ENCODE measurements at regions not wholly inside any gene's neighbourhood (a gene's known extent, or its start where the extent isn't known, plus 50 kb on each side); places are given as distances from the start of the nearest gene placed in this dataset.

DNA sequence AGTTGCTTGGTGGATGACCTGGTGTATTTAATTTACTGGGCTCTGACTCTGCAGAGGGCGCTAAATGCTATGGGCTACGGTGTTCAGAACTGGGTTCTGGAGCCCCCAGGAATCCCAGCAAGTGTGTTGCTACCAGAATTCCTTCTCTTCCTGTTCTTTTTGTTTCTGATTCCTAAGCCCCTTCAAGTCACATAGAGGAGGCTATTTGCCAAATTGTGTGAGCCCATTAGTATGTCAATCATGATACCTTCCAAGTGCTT is 358.2 kb upstream of the SPRED2 start:
- in situ Hi-C loops (cut with HindIII; ENCODE audit: low pct_unique_long_range_greater_than_20kb, low sequenced_read_pairs), result no loop called here
- no peak overlapping the region for H3K27ac ChIP-seq (ENCODE audit: low read length)

GRCh38 chr2:65789923-65790675 is 357.7 kb upstream of the SPRED2 start:
- no peak for ATAC-seq
- TF ChIP-seq SIN3A (IDR thresholded peaks at IDR 0.05; ENCODE audit: borderline replicate concordance, insufficient read depth, low read depth, low read length), result no peak
- TF ChIP-seq, protein P1, sequence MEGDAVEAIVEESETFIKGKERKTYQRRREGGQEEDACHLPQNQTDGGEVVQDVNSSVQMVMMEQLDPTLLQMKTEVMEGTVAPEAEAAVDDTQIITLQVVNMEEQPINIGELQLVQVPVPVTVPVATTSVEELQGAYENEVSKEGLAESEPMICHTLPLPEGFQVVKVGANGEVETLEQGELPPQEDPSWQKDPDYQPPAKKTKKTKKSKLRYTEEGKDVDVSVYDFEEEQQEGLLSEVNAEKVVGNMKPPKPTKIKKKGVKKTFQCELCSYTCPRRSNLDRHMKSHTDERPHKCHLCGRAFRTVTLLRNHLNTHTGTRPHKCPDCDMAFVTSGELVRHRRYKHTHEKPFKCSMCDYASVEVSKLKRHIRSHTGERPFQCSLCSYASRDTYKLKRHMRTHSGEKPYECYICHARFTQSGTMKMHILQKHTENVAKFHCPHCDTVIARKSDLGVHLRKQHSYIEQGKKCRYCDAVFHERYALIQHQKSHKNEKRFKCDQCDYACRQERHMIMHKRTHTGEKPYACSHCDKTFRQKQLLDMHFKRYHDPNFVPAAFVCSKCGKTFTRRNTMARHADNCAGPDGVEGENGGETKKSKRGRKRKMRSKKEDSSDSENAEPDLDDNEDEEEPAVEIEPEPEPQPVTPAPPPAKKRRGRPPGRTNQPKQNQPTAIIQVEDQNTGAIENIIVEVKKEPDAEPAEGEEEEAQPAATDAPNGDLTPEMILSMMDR (IDR thresholded peaks at IDR 0.05), result no peak
- TF ChIP-seq TCF7L2 (IDR thresholded peaks at IDR 0.05; ENCODE audit: low read depth, low read length), result no peak
- no peak for TF ChIP-seq POLR2AphosphoS5 (IDR thresholded peaks at IDR 0.05; ENCODE audit: low read depth, low read length)
- TF ChIP-seq, protein P2, sequence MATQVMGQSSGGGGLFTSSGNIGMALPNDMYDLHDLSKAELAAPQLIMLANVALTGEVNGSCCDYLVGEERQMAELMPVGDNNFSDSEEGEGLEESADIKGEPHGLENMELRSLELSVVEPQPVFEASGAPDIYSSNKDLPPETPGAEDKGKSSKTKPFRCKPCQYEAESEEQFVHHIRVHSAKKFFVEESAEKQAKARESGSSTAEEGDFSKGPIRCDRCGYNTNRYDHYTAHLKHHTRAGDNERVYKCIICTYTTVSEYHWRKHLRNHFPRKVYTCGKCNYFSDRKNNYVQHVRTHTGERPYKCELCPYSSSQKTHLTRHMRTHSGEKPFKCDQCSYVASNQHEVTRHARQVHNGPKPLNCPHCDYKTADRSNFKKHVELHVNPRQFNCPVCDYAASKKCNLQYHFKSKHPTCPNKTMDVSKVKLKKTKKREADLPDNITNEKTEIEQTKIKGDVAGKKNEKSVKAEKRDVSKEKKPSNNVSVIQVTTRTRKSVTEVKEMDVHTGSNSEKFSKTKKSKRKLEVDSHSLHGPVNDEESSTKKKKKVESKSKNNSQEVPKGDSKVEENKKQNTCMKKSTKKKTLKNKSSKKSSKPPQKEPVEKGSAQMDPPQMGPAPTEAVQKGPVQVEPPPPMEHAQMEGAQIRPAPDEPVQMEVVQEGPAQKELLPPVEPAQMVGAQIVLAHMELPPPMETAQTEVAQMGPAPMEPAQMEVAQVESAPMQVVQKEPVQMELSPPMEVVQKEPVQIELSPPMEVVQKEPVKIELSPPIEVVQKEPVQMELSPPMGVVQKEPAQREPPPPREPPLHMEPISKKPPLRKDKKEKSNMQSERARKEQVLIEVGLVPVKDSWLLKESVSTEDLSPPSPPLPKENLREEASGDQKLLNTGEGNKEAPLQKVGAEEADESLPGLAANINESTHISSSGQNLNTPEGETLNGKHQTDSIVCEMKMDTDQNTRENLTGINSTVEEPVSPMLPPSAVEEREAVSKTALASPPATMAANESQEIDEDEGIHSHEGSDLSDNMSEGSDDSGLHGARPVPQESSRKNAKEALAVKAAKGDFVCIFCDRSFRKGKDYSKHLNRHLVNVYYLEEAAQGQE (IDR thresholded peaks at IDR 0.05; ENCODE audit: insufficient read depth in 1 of 2, low read depth in 2 of 2, low read length in 1 of 2), result no peak
- no peaks in the 10 kb centered on the region for H3K9me3 ChIP-seq (ENCODE audit: control insufficient read depth, insufficient read depth, low read depth, low read length)
- H3K4me1 ChIP-seq (ENCODE audit: control insufficient read depth, insufficient read depth, low read length), result no peaks in the 10 kb centered on the region
- BruUV-seq (replicated peaks), result no TSS peak
- H3K36me3 ChIP-seq (ENCODE audit: control insufficient read depth, insufficient read depth, low read length), result no peaks in the 10 kb centered on the region
- H3K4me3 ChIP-seq (ENCODE audit: low read depth in 2 of 2, low read length in 2 of 2), result no peak overlapping the region
- in situ Hi-C loops (cut with HindIII; ENCODE audit: low pct_unique_long_range_greater_than_20kb, low sequenced_read_pairs) (no loop called here), intact Hi-C loops (cut with micrococcal nuclease; ENCODE audit: unreplicated experiment) (no loop called here)
- DNase-seq (ENCODE audit: low read depth, low spot score), result no peak
- ChIA-PET CTCF (no interaction called here), POLR2A (no interaction called here)
- H3K27me3 ChIP-seq (ENCODE audit: control insufficient read depth, insufficient read depth, low read length), result no peaks in the 10 kb centered on the region
- no peak overlapping the region for H3K27ac ChIP-seq (ENCODE audit: low read length)

More for the DNA sequence above, 358.2 kb upstream of the SPRED2 start:
- no TSS peak for BruUV-seq (replicated peaks)
- Histone ChIP-seq H3K4me1 (ENCODE audit: control insufficient read depth, insufficient read depth, low read length) (no peaks in the 10 kb centered on the region), H3K9me3 (ENCODE audit: control insufficient read depth, insufficient read depth, low read depth, low read length) (no peaks in the 10 kb centered on the region), H3K27me3 (ENCODE audit: control insufficient read depth, insufficient read depth, low read length) (no peaks in the 10 kb centered on the region), H3K36me3 (ENCODE audit: control insufficient read depth, insufficient read depth, low read length) (no peaks in the 10 kb centered on the region), H3K4me3 (ENCODE audit: low read depth in 2 of 2, low read length in 2 of 2) (no peak overlapping the region)
- ATAC-seq, result no peak
- ChIA-PET POLR2A (no interaction called here), CTCF (no interaction called here)
- TF ChIP-seq SIN3A (IDR thresholded peaks at IDR 0.05; ENCODE audit: borderline replicate concordance, insufficient read depth, low read depth, low read length), result no peak
- TF ChIP-seq, protein P1 (IDR thresholded peaks at IDR 0.05), result no peak
- TF ChIP-seq POLR2AphosphoS5 (IDR thresholded peaks at IDR 0.05; ENCODE audit: low read depth, low read length), result no peak
- TF ChIP-seq TCF7L2 (IDR thresholded peaks at IDR 0.05; ENCODE audit: low read depth, low read length), result no peak
- TF ChIP-seq, protein P2 (IDR thresholded peaks at IDR 0.05; ENCODE audit: insufficient read depth in 1 of 2, low read depth in 2 of 2, low read length in 1 of 2), result no peak
- intact Hi-C loops (cut with micrococcal nuclease; ENCODE audit: unreplicated experiment), result no loop called here
- no peak for DNase-seq (ENCODE audit: low read depth, low spot score)

Measured in Panc1 (cell line).